Left colon (tissue), 2 donors: ENCODE measurements at regions not wholly inside any gene's neighbourhood (a gene's known extent, or its start where the extent isn't known, plus 50 kb on each side); places are given as distances from the start of the nearest gene placed in this dataset.
"Not testable (repeated sequence)": the region's sequence is repeated elsewhere in the genome, so short reads cannot be mapped to it uniquely, and the experiment has no call there.

ENCODE experiments used
- ATAC-seq: fragments of 200-7000 bp; cut with Tn5 transposase; one replicate; pipeline ENCODE4 v1.9.1; 2020; ENCODE audit warnings: mild to moderate bottlenecking, moderate library complexity
- DNase-seq, 2 donors: peaks; one replicate each; pipeline ENCODE4 v3.0.0-alpha.2; 2020
- intact Hi-C, 2 donors: fragments of 100-400 bp; cut with DNase I in 1 of 2; cut with micrococcal nuclease in 1 of 2; formaldehyde crosslinking; loops; one replicate each; pipeline versions ENCODE4 v1.11.2 to v1.14.0; 2022; cut with DNase I, micrococcal nuclease
- donor health status: DM: no; HTN: no; CAD: no.
- donor health status: DM: yes; HTN: yes; CAD: no.

GRCh38 chr1:182185136-182185535 lies 123.6 kb upstream of the ZNF648 start:
- intact Hi-C loops, result no loop called here
- DNase-seq (no peak), ATAC-seq (no peak)

- intact Hi-C loops, result no loop called here
- ATAC-seq (peak; percentile 93), DNase-seq (peak in 1 of 2 donors; percentile 53)
These were observed 122.1 kb upstream of the ZNF648 start for GRCh38 chr1:182183606-182184005.

DNA sequence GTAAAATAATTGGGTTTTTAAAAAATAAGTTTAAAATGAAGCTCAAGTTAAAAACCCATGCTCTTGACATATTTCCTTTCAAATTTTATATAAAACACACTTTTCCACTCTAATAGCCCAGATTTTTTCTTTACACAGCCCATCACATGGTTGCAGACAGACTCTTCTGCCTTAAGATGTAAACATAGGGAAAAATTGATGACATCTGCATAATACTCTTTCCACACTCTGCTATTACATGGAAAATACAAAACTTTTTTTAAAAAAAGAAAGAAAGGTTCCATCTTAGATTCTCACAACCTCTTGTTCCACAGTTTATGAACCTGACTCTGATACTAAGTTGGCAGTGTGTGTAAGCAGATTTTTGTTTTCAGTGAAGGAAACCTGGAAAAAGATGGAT lies 120.8 kb upstream of the ZNF648 start:
- no peak for DNase-seq
- intact Hi-C loops, result no loop called here
- no peak for ATAC-seq

DNA sequence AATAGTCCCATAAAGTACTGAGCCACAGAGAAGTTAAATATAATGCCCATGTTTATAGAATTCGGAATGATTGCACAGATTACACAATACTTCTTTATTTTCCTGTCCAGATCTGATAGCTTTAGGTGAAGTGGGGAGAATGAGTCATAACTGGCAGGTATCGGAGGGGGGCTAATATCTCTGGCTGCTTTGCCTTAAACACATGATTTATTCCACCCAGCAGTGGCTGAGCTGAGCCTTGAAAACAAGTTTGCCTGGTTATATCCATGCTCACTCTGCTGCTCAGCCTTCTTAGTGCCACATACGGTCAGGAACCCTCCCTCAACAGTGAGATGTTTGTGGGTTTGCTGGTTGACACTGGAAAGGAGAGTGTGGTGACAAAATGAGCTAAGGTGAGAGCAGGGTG lies 119.7 kb upstream of the ZNF648 start:
- peak; percentile 52 for ATAC-seq
- intact Hi-C loops, result no loop called here
- peak in 1 of 2 donors; percentile 39 for DNase-seq

- ATAC-seq, result peak; percentile 97
These were observed 113.9 kb upstream of the ZNF648 start for GRCh38 chr1:182175361-182175931.

DNA sequence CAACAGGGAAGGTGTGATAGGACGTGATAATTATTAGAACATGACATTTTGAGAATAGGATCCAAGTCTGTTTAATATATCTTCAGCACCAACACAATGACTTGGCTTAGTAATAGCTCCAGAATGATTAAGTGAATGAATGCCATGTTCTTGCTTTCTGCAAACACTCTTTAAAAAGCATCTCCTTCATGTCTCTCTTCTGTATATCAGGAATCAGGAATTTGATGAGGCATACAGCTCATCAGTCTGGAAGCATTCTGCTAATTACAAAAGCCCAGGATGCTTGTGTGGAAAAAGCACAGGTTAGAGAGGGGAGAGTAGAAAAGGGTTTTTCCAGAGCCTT lies 113.0 kb upstream of the ZNF648 start:
- intact Hi-C loops, result no loop called here
- no peak for DNase-seq
- ATAC-seq, result no peak

More at GRCh38 chr1:182175361-182175931, 113.9 kb upstream of the ZNF648 start:
- DNase-seq, result peak; percentile 68 to 75
- intact Hi-C loops, result no loop called here

DNA sequence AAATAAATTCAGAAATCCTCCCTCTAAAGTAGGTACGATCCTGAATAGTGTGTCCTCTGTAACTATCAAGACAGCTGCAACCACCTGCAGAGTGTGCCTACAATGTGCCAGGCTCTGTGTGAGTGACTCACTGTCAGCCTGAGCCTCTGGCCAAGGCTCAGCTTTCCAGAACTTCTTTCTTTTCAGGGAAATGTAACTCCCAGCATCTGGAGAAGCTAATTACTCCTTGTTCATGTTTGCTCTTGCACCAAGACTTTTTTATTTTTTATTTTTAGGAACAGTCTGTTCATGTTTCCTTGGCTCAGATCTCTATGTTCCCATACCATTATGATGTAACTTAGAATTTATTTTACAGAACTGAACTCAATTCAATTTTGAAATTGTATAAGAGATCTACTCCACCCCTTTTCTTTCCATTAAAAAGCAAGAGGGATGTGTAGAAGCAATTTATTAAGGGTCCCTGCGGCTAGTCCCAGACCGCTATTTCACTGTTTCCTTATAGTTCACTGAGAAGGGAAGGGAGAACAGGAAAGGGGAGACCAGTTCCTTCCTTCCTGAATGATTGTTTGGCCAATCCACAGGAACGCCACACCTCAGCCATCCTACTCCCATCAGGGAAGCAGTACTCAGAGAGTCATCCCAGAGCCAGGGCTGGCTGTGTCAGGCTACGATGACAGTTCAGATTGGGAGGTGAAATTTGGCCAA lies 112.4 kb upstream of the ZNF648 start:
- ATAC-seq, result peak; percentile 59
- intact Hi-C loops, result no loop called here
- DNase-seq, result peak; percentile 25 to 61

GRCh38 chr1:182172699-182173098 lies 111.2 kb upstream of the ZNF648 start:
- no peak for DNase-seq
- intact Hi-C loops, result no loop called here
- no peak for ATAC-seq

DNA sequence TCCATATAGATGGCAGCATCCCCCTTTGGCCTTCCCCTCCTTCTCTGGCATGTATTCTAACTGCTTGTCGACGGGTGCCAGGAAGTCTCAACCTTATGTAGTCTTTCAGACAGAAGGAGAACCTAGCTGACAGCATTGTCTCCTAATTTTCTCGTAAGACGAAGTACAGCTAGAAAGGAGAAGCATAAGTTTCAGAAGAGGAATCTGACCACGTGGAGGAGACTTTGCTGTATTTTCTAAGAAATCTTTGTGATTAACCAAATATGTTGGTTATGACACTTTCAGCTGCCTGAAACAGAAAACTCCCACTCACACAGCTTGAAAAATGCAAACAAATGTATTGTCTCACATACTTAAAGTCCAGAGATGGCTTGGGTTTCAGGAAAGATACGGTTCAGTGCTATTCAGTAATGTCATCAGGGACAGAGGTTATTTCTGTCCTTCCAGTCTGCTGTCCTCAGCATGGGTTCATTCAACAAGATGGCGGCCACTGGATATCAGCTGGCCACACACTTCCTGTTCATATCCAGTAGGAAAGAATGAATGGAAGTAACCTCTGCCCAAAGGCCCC lies 109.5 kb upstream of the ZNF648 start:
- intact Hi-C loops, result no loop called here
- ATAC-seq, result no peak
- DNase-seq, result no peak

DNA sequence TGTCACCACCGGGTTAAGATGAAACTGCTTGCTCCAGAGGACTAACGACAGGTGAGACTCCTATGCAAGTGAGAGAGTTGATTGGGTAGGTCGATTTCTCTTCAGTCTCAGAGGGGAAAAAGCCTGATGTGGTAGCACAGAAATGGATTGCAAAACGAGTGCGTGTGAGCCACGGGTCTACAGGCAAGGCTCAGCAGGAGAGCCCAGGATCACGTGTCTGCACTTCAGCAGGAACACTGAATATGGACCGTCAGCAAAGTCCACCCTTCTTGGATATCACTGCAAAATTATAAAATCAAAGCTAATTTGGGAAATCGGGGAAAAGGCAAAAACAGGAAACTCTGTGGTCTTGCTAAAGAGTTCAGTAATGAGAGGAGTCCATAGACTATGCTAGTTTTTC lies 107.7 kb upstream of the ZNF648 start:
- ATAC-seq (no peak), DNase-seq (peak in 1 of 2 donors; percentile 51)
- intact Hi-C loops, result no loop called here

DNA sequence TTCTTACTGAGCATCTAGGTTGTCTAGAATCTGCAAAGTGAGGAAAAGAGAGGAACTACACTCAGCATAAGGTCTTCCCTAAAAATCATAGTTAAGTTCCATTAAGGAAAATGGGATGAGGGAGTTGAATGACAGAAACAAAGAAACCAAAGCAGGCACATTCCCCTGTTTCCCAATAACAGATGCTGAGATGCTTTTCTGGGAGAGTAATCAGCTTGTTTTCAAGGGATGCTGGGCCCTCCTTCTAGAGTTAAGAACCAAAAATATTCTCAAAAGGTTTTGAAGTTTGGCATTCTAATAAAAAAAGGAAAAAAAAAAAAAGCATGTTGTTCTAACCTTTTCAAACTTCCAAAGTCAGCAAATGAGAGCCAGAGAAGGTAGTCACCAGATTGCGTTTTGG lies 105.2 kb upstream of the ZNF648 start:
- ATAC-seq (no peak), DNase-seq (no peak)
- intact Hi-C loops, result no loop called here

DNA sequence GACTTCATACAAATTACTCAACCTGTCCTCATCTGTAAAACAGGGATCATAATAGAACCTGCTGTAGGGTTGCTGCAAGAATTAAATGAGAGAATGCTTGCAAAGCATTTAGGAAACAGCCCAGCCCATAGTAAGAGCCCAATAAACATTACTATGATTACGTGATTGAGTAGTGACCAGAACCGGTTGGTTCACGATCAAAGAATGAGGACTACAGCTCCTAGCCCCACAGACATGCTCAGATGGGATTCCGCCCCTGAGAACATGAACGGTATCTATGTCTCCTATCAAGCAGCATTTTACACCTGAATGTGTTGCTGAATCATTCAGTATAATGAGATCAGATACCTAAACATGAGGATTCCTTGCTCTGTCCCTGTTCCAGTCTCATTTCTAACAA lies 104.8 kb upstream of the ZNF648 start:
- DNase-seq (no peak), ATAC-seq (peak; percentile 61)
- intact Hi-C loops, result no loop called here

- DNase-seq, result no peak
- no peak for ATAC-seq
- intact Hi-C loops, result no loop called here
These were observed 102.8 kb upstream of the ZNF648 start for GRCh38 chr1:182164273-182164672.

DNA sequence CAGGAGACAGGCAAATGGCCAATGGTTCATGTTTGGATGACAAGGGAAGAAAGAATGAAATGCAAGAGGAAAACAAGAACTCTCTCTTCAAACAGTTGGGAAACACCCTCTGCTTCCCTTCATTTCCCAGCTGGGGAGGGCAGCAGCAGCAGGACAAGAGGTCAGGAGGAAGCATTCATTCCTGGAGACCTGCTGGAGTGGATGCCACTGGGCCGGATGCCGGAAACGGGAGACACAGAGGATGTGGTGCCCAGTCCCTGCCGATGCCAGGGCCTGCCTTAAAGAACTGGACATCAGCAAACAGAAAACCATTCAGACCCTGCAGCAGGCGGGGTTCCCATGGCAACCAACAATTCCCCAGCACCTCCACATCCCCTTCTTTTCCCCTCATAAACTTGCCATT lies 102.3 kb upstream of the ZNF648 start:
- intact Hi-C loops, result no loop called here
- DNase-seq (no peak), ATAC-seq (no peak)

DNA sequence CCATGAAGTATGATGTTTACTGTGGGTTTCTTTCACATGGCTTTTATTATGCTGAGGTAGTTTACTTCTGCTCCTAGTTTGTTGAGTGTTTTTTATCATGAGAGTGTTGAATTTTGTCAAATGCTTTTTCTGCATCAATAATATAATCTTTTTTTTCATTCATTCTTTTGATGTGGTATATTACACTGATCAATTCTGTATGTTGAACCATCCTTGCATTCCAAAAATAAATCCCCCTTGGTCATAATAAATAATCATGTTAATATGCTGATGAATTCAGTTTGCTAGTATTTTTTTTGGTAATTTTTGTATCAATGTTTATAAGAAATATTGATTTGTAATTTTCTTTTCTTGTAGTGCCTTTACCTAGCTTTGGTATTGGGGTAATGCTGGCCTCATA lies 97.9 kb upstream of the ZNF648 start:
- ATAC-seq, result no peak
- intact Hi-C loops, result no loop called here
- DNase-seq, result no peak

DNA sequence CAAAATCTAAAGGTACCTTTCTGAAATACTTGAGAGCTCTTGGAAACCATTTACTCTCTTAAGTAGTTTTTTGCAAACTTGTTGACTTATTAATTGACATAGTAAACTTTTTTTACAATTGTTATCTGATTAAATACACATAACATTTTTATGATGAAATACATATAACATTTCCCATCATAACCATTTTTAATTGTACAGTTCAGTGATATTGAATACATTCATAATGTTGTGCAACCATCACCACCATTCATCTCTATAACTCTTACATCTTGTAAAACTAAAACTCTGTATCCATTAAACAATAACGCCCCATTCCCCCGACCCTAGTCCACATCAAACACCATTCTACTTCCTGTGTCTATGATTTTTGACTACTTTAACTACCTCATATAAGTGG lies 95.7 kb upstream of the ZNF648 start:
- no peak for ATAC-seq
- intact Hi-C loops, result no loop called here
- DNase-seq, result no peak

GRCh38 chr1:182154425-182154824 lies 92.9 kb upstream of the ZNF648 start:
- ATAC-seq, DNase-seq, intact Hi-C loops: not testable (repeated sequence)

- DNase-seq, result peak in 1 of 2 donors; percentile 48
- intact Hi-C loops, result loop anchor here in 1 of 2 donors (10.0 kb wide), 1 partner anchor 145 kb away; no protein-coding TSS in a partner anchor
These were observed 88.0 kb upstream of the ZNF648 start for GRCh38 chr1:182149411-182149965.

GRCh38 chr1:182147951-182148350 lies 86.4 kb upstream of the ZNF648 start:
- intact Hi-C loops, result loop anchor here in 1 of 2 donors (10.0 kb wide), 1 partner anchor 147 kb away; no protein-coding TSS in a partner anchor
- DNase-seq, result no peak
- ATAC-seq, result no peak

More at GRCh38 chr1:182149411-182149965, 88.0 kb upstream of the ZNF648 start:
- ATAC-seq, result no peak
